Small intestine (tissue), 7 donors: ENCODE measurements at regions not wholly inside any gene's neighbourhood (a gene's known extent, or its start where the extent isn't known, plus 50 kb on each side); places are given as distances from the start of the nearest gene placed in this dataset.
"Not testable (repeated sequence)": the region's sequence is repeated elsewhere in the genome, so short reads cannot be mapped to it uniquely, and the experiment has no call there.

ENCODE experiments used
- DNase-seq, 2 donors: peaks; one replicate each; pipeline versions ENCODE4 v3.0.0 to v3.0.0-alpha.2; 2013
- FAIRE-seq: peaks from 2 replicates; lab custom pipeline; 2012; peaks lifted over from hg19 to GRCh38; lab: Jason Lieb, UNC
- H3K27ac ChIP-seq, 3 donors: one replicate each; pipeline ENCODE4 v1.5.1; 2013; ENCODE audit warnings: low read length in 2 of 3, mild to moderate bottlenecking in 2 of 3, control low read depth in 1 of 3, inconsistent platforms in 1 of 3, low read depth in 1 of 3, moderate library complexity in 1 of 3
- H3K27me3 ChIP-seq, 3 donors: one replicate each; pipeline ENCODE4 v1.6.1; 2013; ENCODE audit warnings: low read length in 3 of 3, inconsistent platforms in 1 of 3; ENCODE audit not compliant: control insufficient read depth in 3 of 3, insufficient read depth in 3 of 3
- H3K36me3 ChIP-seq, 3 donors: one replicate each; pipeline ENCODE4 v1.6.1; 2013; ENCODE audit warnings: low read length in 3 of 3, inconsistent platforms in 1 of 3, low read depth in 1 of 3, mild to moderate bottlenecking in 1 of 3, moderate library complexity in 1 of 3; ENCODE audit not compliant: control insufficient read depth in 3 of 3, insufficient read depth in 2 of 3
- H3K4me1 ChIP-seq, 3 donors: one replicate each; pipeline ENCODE4 v1.6.1; 2013; ENCODE audit warnings: low read length in 2 of 3, inconsistent platforms in 1 of 3, low read depth in 1 of 3, mild to moderate bottlenecking in 1 of 3, moderate library complexity in 1 of 3; ENCODE audit not compliant: control insufficient read depth in 3 of 3, insufficient read depth in 2 of 3
- H3K4me3 ChIP-seq, 3 donors: one replicate each; pipeline ENCODE4 v1.5.1; 2013; ENCODE audit warnings: low read length in 3 of 3, control low read depth in 1 of 3, inconsistent platforms in 1 of 3, low read depth in 1 of 3, mild to moderate bottlenecking in 1 of 3, moderate library complexity in 1 of 3
- H3K9me3 ChIP-seq, 2 donors: one replicate each; pipeline ENCODE4 v1.6.1; 2013; ENCODE audit warnings: low read depth in 1 of 2, low read length in 1 of 2; ENCODE audit not compliant: control insufficient read depth in 2 of 2, insufficient read depth in 1 of 2
- WGBS, 3 donors: extraction: QIAGEN DNeasy Blood & Tissue Kit; methylation state at CpG; one replicate each; pipeline ENCODE4 v1.1.7; 2013; 5-methylcytosine and 5-hydroxymethylcytosine counted together
- donor health status: healthy with polysubstance abuse.
- donor health status: control.
- donor health status: control.
- donor health status: Bipolar disorder and iron deficiency.
- donor health status: healthy.

GRCh38 chr5:18465833-18466681 lies 831.8 kb downstream of the TAF11L14 start:
- FAIRE-seq (no peak), DNase-seq (peak; percentile 11 to 40)
- no peaks in the 10 kb centered on the region for H3K4me1 ChIP-seq
- H3K27ac ChIP-seq = no peak overlapping the region
- no peaks in the 10 kb centered on the region for H3K27me3 ChIP-seq
- no peaks in the 10 kb centered on the region for H3K36me3 ChIP-seq
- WGBS, 3 donors = 61 to 65% (median 63%) methylated on average over 11 of the region's 11 CpGs
- peaks cover 0 to 2% of the 10 kb centered on the region in 2 donors for H3K9me3 ChIP-seq
- no peak overlapping the region for H3K4me3 ChIP-seq

GRCh38 chr5:18466731-18467130 lies 832.5 kb downstream of the TAF11L14 start:
- no peak for FAIRE-seq
- WGBS, 3 donors = 56 to 73% (median 71%) methylated on average over 1 of the region's 1 CpG

GRCh38 chr5:18471791-18472190 lies 837.5 kb downstream of the TAF11L14 start:
- H3K27me3 ChIP-seq, H3K36me3 ChIP-seq, DNase-seq, H3K9me3 ChIP-seq, H3K4me3 ChIP-seq, FAIRE-seq, H3K27ac ChIP-seq, H3K4me1 ChIP-seq: not testable (repeated sequence)
- 89 to 91% (median 89%) methylated on average over 13 to 15 of the region's 15 CpGs for WGBS, 3 donors

More at GRCh38 chr5:18466731-18467130, 832.5 kb downstream of the TAF11L14 start:
- peaks cover 0 to 4% of the 10 kb centered on the region in 2 donors for H3K9me3 ChIP-seq
- no peaks in the 10 kb centered on the region for H3K36me3 ChIP-seq
- H3K4me1 ChIP-seq = no peaks in the 10 kb centered on the region
- DNase-seq = no peak
- no peaks in the 10 kb centered on the region for H3K27me3 ChIP-seq
- no peak overlapping the region for H3K27ac ChIP-seq
- no peak overlapping the region for H3K4me3 ChIP-seq

- 45 to 65% (median 50%) methylated on average over 3 of the region's 3 CpGs for WGBS, 3 donors
- H3K4me3 ChIP-seq = no peak overlapping the region
- H3K27ac ChIP-seq = no peak overlapping the region
- H3K27me3 ChIP-seq = no peaks in the 10 kb centered on the region
- DNase-seq (no peak), FAIRE-seq (no peak)
- no peaks in the 10 kb centered on the region for H3K4me1 ChIP-seq
- no peaks in the 10 kb centered on the region for H3K9me3 ChIP-seq
- no peaks in the 10 kb centered on the region for H3K36me3 ChIP-seq
Observed at GRCh38 chr5:18483451-18483850, 849.2 kb downstream of the TAF11L14 start.

GRCh38 chr5:18487928-18488480 lies 853.7 kb downstream of the TAF11L14 start:
- Histone ChIP-seq H3K4me1 (no peaks in the 10 kb centered on the region), H3K4me3 (no peak overlapping the region), H3K36me3 (no peaks in the 10 kb centered on the region), H3K27me3 (no peaks in the 10 kb centered on the region), H3K9me3 (no peaks in the 10 kb centered on the region), H3K27ac (no peak overlapping the region)
- no peak for FAIRE-seq
- DNase-seq = no peak
- WGBS, 3 donors = 44 to 58% (median 45%) methylated on average over 4 of the region's 4 CpGs

GRCh38 chr5:18489703-18490102 lies 855.4 kb downstream of the TAF11L14 start:
- no peaks in the 10 kb centered on the region for H3K4me1 ChIP-seq
- H3K36me3 ChIP-seq = no peaks in the 10 kb centered on the region
- H3K4me3 ChIP-seq = no peak overlapping the region
- DNase-seq (no peak), FAIRE-seq (no peak)
- H3K27ac ChIP-seq = no peak overlapping the region
- 17 to 55% (median 31%) methylated on average over 1 of the region's 1 CpG for WGBS, 3 donors
- no peaks in the 10 kb centered on the region for H3K27me3 ChIP-seq
- no peaks in the 10 kb centered on the region for H3K9me3 ChIP-seq

- FAIRE-seq (no peak), DNase-seq (no peak)
- 74 to 83% (median 79%) methylated on average over 1 of the region's 1 CpG for WGBS, 3 donors
- Histone ChIP-seq H3K27me3 (no peaks in the 10 kb centered on the region), H3K27ac (no peak overlapping the region), H3K4me3 (no peak overlapping the region), H3K9me3 (peaks cover 2 to 5% of the 10 kb centered on the region in 2 donors), H3K4me1 (no peaks in the 10 kb centered on the region), H3K36me3 (no peaks in the 10 kb centered on the region)
Observed at GRCh38 chr5:18491349-18491748, 857.1 kb downstream of the TAF11L14 start.

- no peaks in the 10 kb centered on the region for H3K36me3 ChIP-seq
- DNase-seq = no peak
- H3K4me1 ChIP-seq = no peaks in the 10 kb centered on the region
- H3K9me3 ChIP-seq = peaks cover 2 to 5% of the 10 kb centered on the region in 2 donors
- 71 to 83% (median 75%) methylated on average over 1 of the region's 1 CpG for WGBS, 3 donors
- FAIRE-seq = no peak
- no peaks in the 10 kb centered on the region for H3K27me3 ChIP-seq
- H3K4me3 ChIP-seq = no peak overlapping the region
- H3K27ac ChIP-seq = no peak overlapping the region
Observed at GRCh38 chr5:18495157-18495556, 860.9 kb downstream of the TAF11L14 start.
